GM12878 (cell line): ENCODE measurements at regions not wholly inside any gene's neighbourhood (a gene's known extent, or its start where the extent isn't known, plus 50 kb on each side); places are given as distances from the start of the nearest gene placed in this dataset.

Source experiments
- ATAC-seq: fragments of 200-7000 bp; cut with Tn5 transposase; 3 replicates; pipeline ENCODE4 v1.9.1; 2020; ENCODE audit warnings: mild to moderate bottlenecking, moderate library complexity
- BruUV-seq: library from RNA; stranded (reverse); fragments of 400-500 nt; replicated peaks from 2 replicates; lab custom pipeline; 2021; lab: Mats Ljungman, UMichigan
- CTCF ChIA-PET: fragments of 300-600 bp; sonication (Branson Sonifier 250); formaldehyde crosslinking; extraction: SDS; loops from one replicate; lab custom pipeline; 2021; ENCODE audit warnings: inconsistent platforms; lab: Yijun Ruan, JAX
- POLR2A ChIA-PET: fragments of 350-600 bp; formaldehyde crosslinking; extraction: SDS; loops from one replicate; lab custom pipeline; 2021; ENCODE audit warnings: inconsistent platforms; lab: Charles Lee
- RAD21 ChIA-PET: fragments of 300-600 bp; sonication (Branson Sonifier 250); formaldehyde crosslinking; loops from one replicate; lab custom pipeline; 2023; ENCODE audit warnings: antibody characterized with exemption; ENCODE audit not compliant: unreplicated experiment; lab: Charles Lee
- SMC1A ChIA-PET: fragments of 300-600 bp; sonication (Branson Sonifier 250); formaldehyde crosslinking; loops from one replicate; lab custom pipeline; 2023; ENCODE audit not compliant: unreplicated experiment, uncharacterized antibody; lab: Charles Lee
- DNase-seq: peaks from one replicate; pipeline ENCODE4 v3.0.0-alpha.2; 2011; ENCODE audit warnings: low read depth, low spot score
- FAIRE-seq: peaks from 3 replicates; lab custom pipeline; 2011; peaks lifted over from hg19 to GRCh38; lab: Jason Lieb, UNC
- H2AFZ ChIP-seq: 2 replicates; pipeline ENCODE4 v1.6.0; 2011; ENCODE audit warnings: low read depth, low read length, control low read depth; ENCODE audit not compliant: control insufficient read depth
- H3K27ac ChIP-seq: 2 replicates; pipeline ENCODE4 v1.5.1; 2011; ENCODE audit warnings: control low read depth; ENCODE audit not compliant: control insufficient read depth, insufficient read depth
- H3K27me3 ChIP-seq, 2 experiments: replicated peaks in 1 of 2; 2 replicates each; pipeline versions ENCODE4 v1.6.0 to v1.6.1; 2011; ENCODE audit warnings: low read length in 1 of 2; ENCODE audit not compliant: control insufficient read depth in 2 of 2, insufficient read depth in 2 of 2
- H3K36me3 ChIP-seq, 2 experiments: 2 replicates each; pipeline ENCODE4 v1.5.1; 2011; ENCODE audit warnings: low read length in 1 of 2; ENCODE audit not compliant: control insufficient read depth in 2 of 2, insufficient read depth in 2 of 2
- H3K4me1 ChIP-seq: 2 replicates; pipeline ENCODE4 v1.6.1; 2011; ENCODE audit warnings: mild to moderate bottlenecking, low read length, moderate library complexity, mixed read lengths; ENCODE audit not compliant: control insufficient read depth, insufficient read depth
- H3K4me2 ChIP-seq: 2 replicates; pipeline ENCODE4 v1.6.0; 2011; ENCODE audit warnings: control low read depth; ENCODE audit not compliant: control insufficient read depth, insufficient read depth
- H3K4me3 ChIP-seq: fragments of 200-600 bp; sonication (generic); 2 replicates; pipeline ENCODE4 v1.5.1; 2016
- H3K79me2 ChIP-seq: 2 replicates; pipeline ENCODE4 v1.6.0; 2011; ENCODE audit warnings: low read length; ENCODE audit not compliant: control insufficient read depth, insufficient read depth
- H3K9ac ChIP-seq: 2 replicates; pipeline ENCODE4 v1.8.0; 2011; ENCODE audit warnings: low read length, control low read depth, mixed read lengths; ENCODE audit not compliant: control insufficient read depth, insufficient read depth
- H3K9me3 ChIP-seq: replicated peaks from 3 replicates; pipeline ENCODE4 v1.5.1; 2011; ENCODE audit warnings: mild to moderate bottlenecking, low read length; ENCODE audit not compliant: control insufficient read depth, insufficient read depth
- H4K20me1 ChIP-seq: 2 replicates; pipeline ENCODE4 v1.6.0; 2011; ENCODE audit not compliant: control insufficient read depth, insufficient read depth
- BMI1 ChIP-seq: fragments of 450-650 bp; IDR thresholded peaks from 2 replicates; pipeline ENCODE4 v1.6.1; 2016; ENCODE audit warnings: mild to moderate bottlenecking, moderate library complexity, borderline replicate concordance
- EP300 ChIP-seq, 2 experiments: fragments of 150-350 bp in 1 of 2; IDR thresholded peaks; 2 replicates each; pipeline ENCODE4 v1.6.1; 2011 to 2012; ENCODE audit warnings: low read depth in 2 of 2, low read length in 2 of 2, borderline replicate concordance in 1 of 2, improper control_type of control experiment in 1 of 2, inconsistent platforms in 1 of 2; ENCODE audit not compliant: control insufficient read depth in 1 of 2
- EZH2 ChIP-seq: IDR thresholded peaks from 2 replicates; pipeline ENCODE4 v1.6.1; 2012; ENCODE audit warnings: low read depth, mild to moderate bottlenecking, control low read depth, inconsistent platforms, low read length, borderline replicate concordance; ENCODE audit not compliant: control insufficient read depth
- NFYB ChIP-seq: IDR thresholded peaks from 2 replicates; pipeline ENCODE4 v1.6.1; 2011; ENCODE audit warnings: low read depth, mild to moderate bottlenecking, low read length, improper control_type of control experiment, moderate library complexity; ENCODE audit not compliant: insufficient read depth
- POLR2A ChIP-seq: IDR thresholded peaks from 2 replicates; pipeline ENCODE4 v1.6.1; 2011; ENCODE audit warnings: low read depth, mild to moderate bottlenecking, low read length
- RELB ChIP-seq: fragments of 450-650 bp; IDR thresholded peaks from 2 replicates; pipeline ENCODE4 v1.6.1; 2017; ENCODE audit warnings: low read depth, mild to moderate bottlenecking, moderate library complexity
- RUNX3 ChIP-seq: IDR thresholded peaks from 2 replicates; pipeline ENCODE4 v1.6.1; 2012; ENCODE audit warnings: low read length, inconsistent platforms
- SMC3 ChIP-seq: IDR thresholded peaks from 2 replicates; pipeline ENCODE4 v1.6.1; 2011; ENCODE audit warnings: low read length, improper control_type of control experiment, borderline replicate concordance
- SRF ChIP-seq, 2 experiments: IDR thresholded peaks; 2 replicates each; pipeline ENCODE4 v1.6.1; 2011; ENCODE audit warnings: low read depth in 2 of 2, low read length in 2 of 2, mild to moderate bottlenecking in 1 of 2, moderate library complexity in 1 of 2
- STAT1 ChIP-seq: fragments of 450-650 bp; conservative IDR thresholded peaks from 2 replicates; pipeline ENCODE4 v1.6.1; 2014; ENCODE audit warnings: antibody characterized with exemption, mild to moderate bottlenecking
- ZNF24 ChIP-seq: fragments of 450-650 bp; IDR thresholded peaks from 2 replicates; pipeline ENCODE4 v1.6.1; 2017; ENCODE audit warnings: antibody characterized with exemption, mild to moderate bottlenecking
- WGBS: methylation state at CpG from one replicate; pipeline ENCODE4 v1.1.6; 2016; ENCODE audit warnings: low lambda C conversion rate; ENCODE audit not compliant: insufficient replicate concordance, insufficient coverage; ENCODE audit errors: missing lambda C conversion rate; 5-methylcytosine and 5-hydroxymethylcytosine counted together
- in situ Hi-C: fragments of 300-500 bp; cut with MboI; formaldehyde crosslinking; loops from 9 replicates; pipeline ENCODE4 v1.14.3; 2018; ENCODE audit warnings: mixed read lengths
- intact Hi-C: fragments of 100-400 bp; cut with micrococcal nuclease; formaldehyde crosslinking; loops from one replicate; pipeline ENCODE4 v1.14.2; 2022; ENCODE audit not compliant: unreplicated experiment
- TF ChIP-seq, protein P1 (sequence below): fragments of 450-650 bp; IDR thresholded peaks from 2 replicates; pipeline ENCODE4 v1.6.1; 2017; ENCODE audit warnings: mild to moderate bottlenecking, moderate library complexity

DNA sequence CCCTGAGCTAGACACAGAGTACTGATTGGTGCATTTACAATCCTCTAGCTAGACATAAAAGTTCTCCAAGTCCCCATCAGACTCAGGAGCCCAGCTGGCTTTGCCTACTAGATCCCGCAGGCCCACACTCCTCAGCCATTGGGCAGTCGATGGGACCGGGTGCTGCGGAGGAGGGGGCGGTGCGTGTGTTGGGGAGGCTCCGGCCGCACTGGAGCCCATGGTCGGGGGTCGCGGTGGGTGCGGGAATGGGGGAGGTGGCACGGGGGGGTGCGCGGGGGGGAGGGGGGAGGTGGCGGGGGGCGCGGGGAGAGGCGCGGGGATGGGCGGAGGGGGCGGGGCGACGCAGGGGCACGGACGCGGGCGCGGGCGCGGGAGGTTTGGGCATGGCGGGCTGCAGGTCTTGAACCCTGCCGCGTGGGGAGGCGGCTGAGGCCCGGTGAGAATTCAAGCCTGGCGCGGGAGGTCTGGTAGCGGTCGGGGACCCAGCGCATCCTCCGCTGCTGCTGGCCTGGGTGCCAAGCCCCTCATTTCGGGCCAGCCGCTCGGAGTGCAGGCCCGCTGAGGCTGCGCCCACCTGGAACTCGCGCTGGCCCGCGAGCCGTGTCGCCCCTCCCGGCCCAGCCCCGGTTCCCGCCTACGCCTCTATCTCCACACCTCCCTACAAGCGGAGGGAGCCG lies 674.1 kb downstream of the SLITRK5 start:
- ChIA-PET RAD21 (no interaction called here), SMC1A (no interaction called here), CTCF (no interaction called here), POLR2A (no interaction called here)
- H3K4me1 ChIP-seq, result no peaks in the 10 kb centered on the region
- H3K36me3 ChIP-seq, result no peaks in the 10 kb centered on the region
- 92% methylated on average over 12 of the region's 59 CpGs for WGBS
- H4K20me1 ChIP-seq, result no peaks in the 10 kb centered on the region
- no peak overlapping the region for H3K4me3 ChIP-seq
- intact Hi-C loops (no loop called here), in situ Hi-C loops (no loop called here)
- H3K79me2 ChIP-seq, result no peaks in the 10 kb centered on the region
- H3K9me3 ChIP-seq, result no peaks in the 10 kb centered on the region; the same call in 2 of the 3 replicates
- no peak for DNase-seq
- TF ChIP-seq STAT1 (no peak), BMI1 (no peak), RUNX3 (no peak)
- no peak overlapping the region for H3K9ac ChIP-seq
- no peak overlapping the region for H3K27ac ChIP-seq
- H2AFZ ChIP-seq, result no peak overlapping the region
- FAIRE-seq, result no peak
- H3K4me2 ChIP-seq, result no peak overlapping the region
- no peaks in the 10 kb centered on the region for H3K27me3 ChIP-seq
- no peak for ATAC-seq
- no TSS peak for BruUV-seq

DNA sequence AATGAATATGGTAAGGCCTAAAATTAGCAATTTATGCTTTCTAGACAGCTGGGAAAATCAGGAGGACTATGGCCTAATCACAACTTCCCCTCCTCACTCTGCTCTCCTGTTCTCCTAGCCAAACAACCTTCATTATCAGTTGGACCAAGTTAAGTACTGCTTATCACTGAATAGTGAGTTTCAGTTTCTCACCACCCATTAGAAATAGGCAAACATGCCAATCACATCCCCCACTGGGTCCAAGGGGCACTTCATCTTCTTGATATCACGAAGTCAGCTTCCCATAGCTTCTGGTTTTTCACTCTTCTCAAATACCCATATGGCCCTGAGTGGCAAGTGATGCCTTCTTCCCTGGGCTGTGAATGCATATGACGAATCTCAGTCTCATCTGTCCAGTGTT lies 689.6 kb downstream of the SLITRK5 start:
- SMC1A ChIA-PET, result no interaction called here
- H3K9me3 ChIP-seq, result no peaks in the 10 kb centered on the region; the same call in 2 of the 3 replicates
- H3K4me3 ChIP-seq, result no peak overlapping the region
- no peak overlapping the region for H2AFZ ChIP-seq
- RAD21 ChIA-PET, result no interaction called here
- no TSS peak for BruUV-seq
- no peaks in the 10 kb centered on the region for H3K79me2 ChIP-seq
- no peak overlapping the region for H3K27ac ChIP-seq
- H4K20me1 ChIP-seq, result no peaks in the 10 kb centered on the region
- WGBS, result 3% methylated on average over 2 of the region's 2 CpGs
- H3K4me2 ChIP-seq, result no peak overlapping the region
- in situ Hi-C loops (no loop called here), intact Hi-C loops (no loop called here)
- H3K9ac ChIP-seq, result no peak overlapping the region
- no peak for DNase-seq
- ATAC-seq, result no peak
- no peaks in the 10 kb centered on the region for H3K4me1 ChIP-seq
- POLR2A ChIA-PET, result no interaction called here
- CTCF ChIA-PET, result no interaction called here
- no peak for FAIRE-seq
- no peaks in the 10 kb centered on the region for H3K27me3 ChIP-seq
- H3K36me3 ChIP-seq, result no peaks in the 10 kb centered on the region
- TF ChIP-seq, protein P1, sequence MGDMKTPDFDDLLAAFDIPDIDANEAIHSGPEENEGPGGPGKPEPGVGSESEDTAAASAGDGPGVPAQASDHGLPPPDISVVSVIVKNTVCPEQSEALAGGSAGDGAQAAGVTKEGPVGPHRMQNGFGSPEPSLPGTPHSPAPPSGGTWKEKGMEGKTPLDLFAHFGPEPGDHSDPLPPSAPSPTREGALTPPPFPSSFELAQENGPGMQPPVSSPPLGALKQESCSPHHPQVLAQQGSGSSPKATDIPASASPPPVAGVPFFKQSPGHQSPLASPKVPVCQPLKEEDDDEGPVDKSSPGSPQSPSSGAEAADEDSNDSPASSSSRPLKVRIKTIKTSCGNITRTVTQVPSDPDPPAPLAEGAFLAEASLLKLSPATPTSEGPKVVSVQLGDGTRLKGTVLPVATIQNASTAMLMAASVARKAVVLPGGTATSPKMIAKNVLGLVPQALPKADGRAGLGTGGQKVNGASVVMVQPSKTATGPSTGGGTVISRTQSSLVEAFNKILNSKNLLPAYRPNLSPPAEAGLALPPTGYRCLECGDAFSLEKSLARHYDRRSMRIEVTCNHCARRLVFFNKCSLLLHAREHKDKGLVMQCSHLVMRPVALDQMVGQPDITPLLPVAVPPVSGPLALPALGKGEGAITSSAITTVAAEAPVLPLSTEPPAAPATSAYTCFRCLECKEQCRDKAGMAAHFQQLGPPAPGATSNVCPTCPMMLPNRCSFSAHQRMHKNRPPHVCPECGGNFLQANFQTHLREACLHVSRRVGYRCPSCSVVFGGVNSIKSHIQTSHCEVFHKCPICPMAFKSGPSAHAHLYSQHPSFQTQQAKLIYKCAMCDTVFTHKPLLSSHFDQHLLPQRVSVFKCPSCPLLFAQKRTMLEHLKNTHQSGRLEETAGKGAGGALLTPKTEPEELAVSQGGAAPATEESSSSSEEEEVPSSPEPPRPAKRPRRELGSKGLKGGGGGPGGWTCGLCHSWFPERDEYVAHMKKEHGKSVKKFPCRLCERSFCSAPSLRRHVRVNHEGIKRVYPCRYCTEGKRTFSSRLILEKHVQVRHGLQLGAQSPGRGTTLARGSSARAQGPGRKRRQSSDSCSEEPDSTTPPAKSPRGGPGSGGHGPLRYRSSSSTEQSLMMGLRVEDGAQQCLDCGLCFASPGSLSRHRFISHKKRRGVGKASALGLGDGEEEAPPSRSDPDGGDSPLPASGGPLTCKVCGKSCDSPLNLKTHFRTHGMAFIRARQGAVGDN, result no peak
- TF ChIP-seq SRF (IDR thresholded peaks at IDR 0.05; ENCODE audit: low read depth in 2 of 2, low read length in 2 of 2) (no peak), POLR2A (no peak), SMC3 (no peak), NFYB (no peak), RELB (no peak), EP300 (IDR thresholded peaks at IDR 0.05; ENCODE audit: borderline replicate concordance in 1 of 2, control insufficient read depth in 1 of 2, low read depth in 2 of 2, low read length in 2 of 2) (no peak), EZH2 (no peak), ZNF24 (no peak)
